A549 (cell line): ENCODE measurements at regions not wholly inside any gene's neighbourhood (a gene's known extent, or its start where the extent isn't known, plus 50 kb on each side); places are given as distances from the start of the nearest gene placed in this dataset.

Source experiments
- ATAC-seq, 2 experiments: fragments of 200-7000 bp in 1 of 2; fragments of >200 bp in 1 of 2; cut with Nextera tagmentation in 1 of 2; cut with Tn5 transposase in 1 of 2; 3 replicates each; pipeline versions ENCODE4 v1.8.0 to v1.9.1; 2018 to 2020; ENCODE audit warnings: mild to moderate bottlenecking in 1 of 2, moderate library complexity in 1 of 2
- CTCF ChIA-PET: fragments of 300-600 bp; sonication (Branson Sonifier 250); formaldehyde crosslinking; extraction: SDS; loops from one replicate; lab custom pipeline; 2021; ENCODE audit warnings: antibody characterized with exemption, inconsistent platforms; lab: Yijun Ruan, JAX
- POLR2A ChIA-PET: fragments of 350-600 bp; formaldehyde crosslinking; extraction: SDS; loops from one replicate; lab custom pipeline; 2021; ENCODE audit warnings: antibody characterized with exemption, inconsistent platforms; lab: Yijun Ruan, JAX
- DNase-seq, 2 experiments: peaks; one replicate each; pipeline versions ENCODE4 v3.0.0 to v3.0.0-alpha.2; 2011 to 2016; ENCODE audit warnings: low read depth in 1 of 2, low spot score in 1 of 2
- FAIRE-seq: peaks from 2 replicates; lab custom pipeline; 2011; peaks lifted over from hg19 to GRCh38; lab: Jason Lieb, UNC
- H3K27ac ChIP-seq, 2 experiments: fragments of >200 bp; sonication (Bioruptor Twin); formaldehyde crosslinking; 3 replicates each; pipeline ENCODE4 v1.5.1; 2016 to 2017
- H3K4me1 ChIP-seq: fragments of >200 bp; sonication (Bioruptor Twin); formaldehyde crosslinking; 3 replicates; pipeline ENCODE4 v1.6.1; 2016
- H3K4me2 ChIP-seq: fragments of >200 bp; sonication (Bioruptor Twin); formaldehyde crosslinking; 3 replicates; pipeline ENCODE4 v1.6.1; 2016
- H3K4me3 ChIP-seq: fragments of >200 bp; sonication (Bioruptor Twin); formaldehyde crosslinking; 3 replicates; pipeline ENCODE4 v1.5.1; 2016
- H3K9me3 ChIP-seq: fragments of >200 bp; sonication (Bioruptor Twin); formaldehyde crosslinking; 3 replicates; pipeline ENCODE4 v1.6.1; 2016
- BHLHE40 ChIP-seq: IDR thresholded peaks from 2 replicates; pipeline ENCODE4 v1.6.1; 2012; ENCODE audit warnings: low read depth, low read length, inconsistent platforms
- CBX8 ChIP-seq: fragments of 200-600 bp; sonication (generic); IDR thresholded peaks from 2 replicates; pipeline ENCODE4 v1.6.1; 2016
- FOSL2 ChIP-seq, 2 experiments: fragments of 450-650 bp in 1 of 2; fragments of >200 bp in 1 of 2; sonication (Bioruptor Twin) in 1 of 2; formaldehyde crosslinking; IDR thresholded peaks; 2 replicates each; pipeline versions ENCODE4 v1.5.0 to v1.6.1; 2016 to 2020; ENCODE audit warnings: mild to moderate bottlenecking in 1 of 2, moderate library complexity in 1 of 2
- FOXS1 ChIP-seq: fragments of 250-450 bp; sonication (Bioruptor Pico); IDR thresholded peaks from 2 replicates; pipeline ENCODE4 v1.5.0; 2020; ENCODE audit warnings: mild to moderate bottlenecking, moderate library complexity
- GATA3 ChIP-seq: IDR thresholded peaks from 2 replicates; pipeline ENCODE4 v1.6.1; 2012; ENCODE audit warnings: borderline replicate concordance
- HDAC2 ChIP-seq: fragments of 200-600 bp; sonication (generic); IDR thresholded peaks from 2 replicates; pipeline ENCODE4 v1.6.1; 2016
- HOXB13 ChIP-seq: fragments of 250-450 bp; sonication (Bioruptor Pico); IDR thresholded peaks from 2 replicates; pipeline ENCODE4 v1.5.0; 2020; ENCODE audit warnings: low read depth, mild to moderate bottlenecking, moderate library complexity
- HOXB5 ChIP-seq: fragments of 250-450 bp; sonication (Bioruptor Pico); IDR thresholded peaks from 2 replicates; pipeline ENCODE4 v1.5.0; 2020; ENCODE audit warnings: mild to moderate bottlenecking, moderate library complexity
- JUNB ChIP-seq: fragments of >200 bp; sonication (Bioruptor Twin); formaldehyde crosslinking; IDR thresholded peaks from 2 replicates; pipeline ENCODE4 v1.6.1; 2016
- KDM5A ChIP-seq: fragments of 200-600 bp; sonication (generic); IDR thresholded peaks from 2 replicates; pipeline ENCODE4 v1.6.1; 2016; ENCODE audit warnings: antibody characterized with exemption, mild to moderate bottlenecking
- MAZ ChIP-seq: fragments of 150-350 bp; IDR thresholded peaks from 2 replicates; pipeline ENCODE4 v1.6.1; 2014; ENCODE audit warnings: antibody characterized with exemption, low read depth, low read length, borderline replicate concordance
- NFE2L2 ChIP-seq: fragments of 150-350 bp; conservative IDR thresholded peaks from 2 replicates; pipeline ENCODE4 v1.6.1; 2014; ENCODE audit warnings: low read length
- NPAS2 ChIP-seq: fragments of 250-450 bp; sonication (Bioruptor Pico); IDR thresholded peaks from 2 replicates; pipeline ENCODE4 v1.8.0; 2022; ENCODE audit warnings: mild to moderate bottlenecking, moderate library complexity, borderline replicate concordance
- POLR2A ChIP-seq: IDR thresholded peaks from 2 replicates; pipeline ENCODE4 v1.6.1; 2012; ENCODE audit warnings: mild to moderate bottlenecking, low read length
- POLR2AphosphoS2 ChIP-seq: conservative IDR thresholded peaks from 2 replicates; pipeline ENCODE4 v1.6.1; 2012; ENCODE audit warnings: low read length, improper control_type of control experiment, inconsistent platforms
- RAD21 ChIP-seq, 2 experiments: fragments of >200 bp in 1 of 2; sonication (Bioruptor Twin) in 1 of 2; formaldehyde crosslinking in 1 of 2; IDR thresholded peaks in 1 of 2; conservative IDR thresholded peaks in 1 of 2; 2 replicates in 1 of 2; 3 replicates in 1 of 2; pipeline ENCODE4 v1.6.1; 2012 to 2018; ENCODE audit warnings: inconsistent platforms in 1 of 2
- TP53 ChIP-seq: fragments of 250-450 bp; sonication (Bioruptor Pico); IDR thresholded peaks from 2 replicates; pipeline ENCODE4 v1.5.0; 2021; ENCODE audit warnings: mild to moderate bottlenecking, moderate library complexity
- ZC3H11A ChIP-seq: fragments of 450-650 bp; IDR thresholded peaks from 2 replicates; pipeline ENCODE4 v1.6.1; 2014; ENCODE audit warnings: antibody characterized with exemption, mild to moderate bottlenecking
- WGBS: methylation state at CpG from one replicate; pipeline ENCODE4 v1.1.6; 2017; ENCODE audit errors: missing lambda C conversion rate; 5-methylcytosine and 5-hydroxymethylcytosine counted together
- TF ChIP-seq, protein P1 (sequence below): fragments of >200 bp; sonication (Bioruptor Twin); formaldehyde crosslinking; IDR thresholded peaks from 2 replicates; pipeline ENCODE4 v1.6.1; 2016
- TF ChIP-seq, protein P2 (sequence below): IDR thresholded peaks from 2 replicates; pipeline ENCODE4 v1.6.1; 2012
- TF ChIP-seq, protein P3 (sequence below): fragments of 450-650 bp; IDR thresholded peaks from 2 replicates; pipeline ENCODE4 v1.6.1; 2014; ENCODE audit warnings: antibody characterized with exemption

DNA sequence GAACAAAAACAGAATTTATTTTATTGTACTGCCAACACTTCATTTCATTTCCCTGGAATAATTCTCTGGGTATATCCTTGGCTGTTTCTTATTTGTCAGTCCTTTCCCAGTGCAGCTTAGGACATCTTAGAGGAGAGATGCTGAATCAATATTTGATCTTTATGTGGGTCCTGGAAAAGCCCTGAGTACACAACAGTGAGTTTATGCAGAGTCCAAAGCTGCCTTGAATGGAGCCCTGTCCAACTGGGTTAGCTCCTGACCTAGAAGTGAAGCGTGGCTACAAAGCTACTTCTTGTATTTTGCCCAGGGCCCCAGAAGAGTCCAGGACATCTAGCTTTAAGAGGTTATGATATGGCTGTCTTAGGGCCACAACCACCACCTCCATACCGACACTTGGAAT lies 378.0 kb upstream of the FAT3 start:
- DNase-seq, result no peak
- no peaks in the 10 kb centered on the region for H3K9me3 ChIP-seq
- no peak overlapping the region for H3K27ac ChIP-seq
- ATAC-seq, result no peak
- TF ChIP-seq KDM5A (no peak), MAZ (no peak), RAD21 (conservative IDR thresholded peaks at IDR 0.05 in 1 of 2, IDR thresholded peaks at IDR 0.05 in 1 of 2) (no peak), FOXS1 (CRISPR knock-in tag) (no peak), POLR2AphosphoS2 (no peak), POLR2A (no peak), JUNB (no peak)
- TF ChIP-seq, protein P1, sequence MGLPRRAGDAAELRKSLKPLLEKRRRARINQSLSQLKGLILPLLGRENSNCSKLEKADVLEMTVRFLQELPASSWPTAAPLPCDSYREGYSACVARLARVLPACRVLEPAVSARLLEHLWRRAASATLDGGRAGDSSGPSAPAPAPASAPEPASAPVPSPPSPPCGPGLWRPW, result no peak
- TF ChIP-seq, protein P2, sequence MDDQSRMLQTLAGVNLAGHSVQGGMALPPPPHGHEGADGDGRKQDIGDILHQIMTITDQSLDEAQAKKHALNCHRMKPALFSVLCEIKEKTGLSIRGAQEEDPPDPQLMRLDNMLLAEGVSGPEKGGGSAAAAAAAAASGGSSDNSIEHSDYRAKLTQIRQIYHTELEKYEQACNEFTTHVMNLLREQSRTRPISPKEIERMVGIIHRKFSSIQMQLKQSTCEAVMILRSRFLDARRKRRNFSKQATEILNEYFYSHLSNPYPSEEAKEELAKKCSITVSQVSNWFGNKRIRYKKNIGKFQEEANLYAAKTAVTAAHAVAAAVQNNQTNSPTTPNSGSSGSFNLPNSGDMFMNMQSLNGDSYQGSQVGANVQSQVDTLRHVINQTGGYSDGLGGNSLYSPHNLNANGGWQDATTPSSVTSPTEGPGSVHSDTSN, result no peak
- no peaks in the 10 kb centered on the region for H3K4me1 ChIP-seq
- FAIRE-seq, result no peak
- POLR2A ChIA-PET, result no interaction called here
- CTCF ChIA-PET, result no interaction called here
- no peak overlapping the region for H3K4me3 ChIP-seq
- 33% methylated on average over 2 of the region's 2 CpGs for WGBS
- no peak overlapping the region for H3K4me2 ChIP-seq

DNA sequence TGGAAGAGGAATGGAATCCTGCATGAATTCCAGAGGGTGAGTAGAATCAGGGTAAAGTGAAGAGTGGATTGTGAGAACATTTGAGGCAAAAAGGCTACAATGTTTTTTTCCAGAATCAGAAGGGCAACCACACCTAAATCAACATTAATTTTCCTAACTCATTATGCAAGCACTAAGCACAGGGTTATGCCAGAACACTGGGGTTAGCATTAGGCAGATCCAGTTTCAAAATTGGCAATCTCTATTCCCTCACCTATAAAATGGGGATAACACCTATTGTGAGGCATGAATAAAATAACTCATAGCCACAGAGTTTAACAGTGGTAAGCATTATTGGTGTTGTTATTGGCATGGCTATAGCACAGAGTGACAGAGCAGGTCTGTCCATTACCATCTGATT lies 378.6 kb upstream of the FAT3 start:
- no peak overlapping the region for H3K4me3 ChIP-seq
- no peak for DNase-seq
- no peaks in the 10 kb centered on the region for H3K9me3 ChIP-seq
- FAIRE-seq, result no peak
- ChIA-PET CTCF (no interaction called here), POLR2A (no interaction called here)
- no peak overlapping the region for H3K27ac ChIP-seq
- TF ChIP-seq, protein P2, result no peak
- TF ChIP-seq HDAC2 (no peak), HOXB13 (CRISPR knock-in tag) (no peak), NPAS2 (no peak), HOXB5 (CRISPR knock-in tag) (no peak), ZC3H11A (no peak)
- no peaks in the 10 kb centered on the region for H3K4me1 ChIP-seq
- no peak for ATAC-seq
- H3K4me2 ChIP-seq, result no peak overlapping the region

DNA sequence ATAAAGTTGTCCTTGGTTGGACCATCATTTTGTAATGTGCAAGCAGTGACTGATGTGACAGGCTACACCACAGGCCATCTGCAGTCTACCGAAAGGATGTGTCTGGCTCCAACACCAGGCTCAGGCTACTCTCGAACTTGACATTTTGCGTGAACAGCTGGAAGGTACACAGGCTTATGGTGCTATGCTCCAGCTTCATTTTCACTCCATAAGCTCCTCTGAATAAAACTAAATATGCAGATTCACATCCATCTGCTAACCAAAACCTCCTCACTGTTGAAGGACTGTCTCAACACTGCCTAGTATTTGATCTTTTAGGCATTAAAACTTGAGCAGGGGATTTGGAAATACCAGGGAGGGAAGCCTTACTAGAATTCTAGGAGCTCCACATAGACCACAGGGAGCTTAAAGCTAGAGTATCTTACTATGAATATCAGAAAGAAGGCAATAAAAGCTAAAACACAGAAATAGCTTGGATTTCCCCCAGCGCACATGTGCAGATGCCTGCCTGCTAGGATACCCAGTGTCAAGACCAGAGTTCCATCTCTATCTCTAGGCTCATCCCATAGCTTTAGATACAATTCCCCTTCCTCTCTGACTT lies 383.9 kb upstream of the FAT3 start:
- FAIRE-seq (no peak), DNase-seq (no peak), ATAC-seq (no peak)
- Histone ChIP-seq H3K9me3 (no peaks in the 10 kb centered on the region), H3K4me1 (no peaks in the 10 kb centered on the region), H3K27ac (no peak overlapping the region), H3K4me2 (no peak overlapping the region), H3K4me3 (no peak overlapping the region)
- 89% methylated on average over 4 of the region's 4 CpGs for WGBS
- ChIA-PET CTCF (interaction anchor here (1.5 to 1.6 kb wide), 2 partner anchors 25 to 35 kb away, joined by 3 to 4 read pairs; no protein-coding TSS in a partner anchor), POLR2A (no interaction called here)
- TF ChIP-seq NFE2L2 (no peak), HDAC2 (no peak), FOSL2 (IDR thresholded peaks at IDR 0.05) (no peak), FOSL2 (CRISPR knock-in tag; IDR thresholded peaks at IDR 0.05) (no peak), TP53 (no peak), GATA3 (no peak), CBX8 (no peak), BHLHE40 (no peak), KDM5A (no peak)
- TF ChIP-seq, protein P3, sequence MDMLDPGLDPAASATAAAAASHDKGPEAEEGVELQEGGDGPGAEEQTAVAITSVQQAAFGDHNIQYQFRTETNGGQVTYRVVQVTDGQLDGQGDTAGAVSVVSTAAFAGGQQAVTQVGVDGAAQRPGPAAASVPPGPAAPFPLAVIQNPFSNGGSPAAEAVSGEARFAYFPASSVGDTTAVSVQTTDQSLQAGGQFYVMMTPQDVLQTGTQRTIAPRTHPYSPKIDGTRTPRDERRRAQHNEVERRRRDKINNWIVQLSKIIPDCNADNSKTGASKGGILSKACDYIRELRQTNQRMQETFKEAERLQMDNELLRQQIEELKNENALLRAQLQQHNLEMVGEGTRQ, result no peak
- TF ChIP-seq, protein P1, result no peak
